Daoy (cell line): ENCODE measurements at regions not wholly inside any gene's neighbourhood (a gene's known extent, or its start where the extent isn't known, plus 50 kb on each side); places are given as distances from the start of the nearest gene placed in this dataset.

Experiments used
- DNase-seq: peaks from one replicate; pipeline ENCODE4 v3.0.0-alpha.2; 2015; ENCODE audit warnings: low read depth

DNA sequence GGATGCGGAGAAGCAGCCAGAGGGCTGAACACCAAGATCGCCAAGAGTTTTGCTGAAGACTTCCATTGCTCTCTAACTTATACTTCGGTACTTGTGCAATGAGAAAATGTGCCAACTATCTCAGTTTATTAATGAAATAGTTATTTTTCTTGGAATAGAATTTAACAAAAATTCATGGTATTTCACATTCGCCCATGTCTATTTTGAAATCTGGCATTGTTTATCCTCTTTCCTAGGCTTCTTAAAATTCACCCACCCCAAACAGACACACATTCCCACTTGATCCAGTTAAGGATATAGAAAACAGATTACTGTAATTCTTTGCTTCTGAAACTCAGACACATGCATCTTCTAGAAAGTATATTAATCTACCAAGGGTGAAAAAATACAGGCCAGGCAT, 56.3 kb upstream of the ADAMTS5 start:
- DNase-seq = no peak

DNA sequence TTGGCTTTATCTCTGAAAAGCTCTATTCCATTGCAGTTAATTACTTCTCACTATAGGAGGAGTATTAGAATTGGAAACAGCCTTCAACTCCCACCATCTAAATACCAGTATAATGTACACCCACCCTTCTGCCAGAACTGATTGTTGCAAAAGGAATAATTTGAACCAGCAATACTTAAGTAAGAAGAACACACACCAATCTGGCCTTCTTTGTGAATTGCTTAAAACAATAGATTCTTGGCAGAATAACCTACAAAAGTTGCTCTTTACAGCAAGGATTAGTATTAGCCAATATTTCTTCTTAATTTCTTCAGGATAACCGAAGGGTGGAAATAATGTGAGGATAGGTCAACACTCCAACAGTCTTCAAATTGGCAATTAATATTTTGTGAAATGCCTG, 54.9 kb upstream of the ADAMTS5 start:
- DNase-seq = no peak

DNA sequence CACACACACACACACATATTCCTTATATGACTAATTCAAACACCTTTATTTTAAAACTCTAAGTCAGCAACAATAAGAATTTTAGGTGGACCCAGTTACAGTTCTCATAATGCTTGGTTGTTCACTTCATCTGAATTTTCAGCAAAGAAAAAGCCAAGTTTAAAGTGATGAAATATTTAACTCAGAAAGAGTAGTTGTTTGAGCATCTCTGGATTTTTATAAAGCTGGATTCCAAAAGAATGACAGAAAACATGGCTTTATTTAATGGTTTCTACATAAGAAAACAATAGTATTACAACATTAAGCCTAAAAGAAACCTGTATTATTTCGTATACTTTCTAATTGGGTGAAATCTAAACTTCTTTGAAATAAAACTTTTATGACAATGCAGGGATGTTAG, 54.2 kb upstream of the ADAMTS5 start:
- no peak for DNase-seq

DNA sequence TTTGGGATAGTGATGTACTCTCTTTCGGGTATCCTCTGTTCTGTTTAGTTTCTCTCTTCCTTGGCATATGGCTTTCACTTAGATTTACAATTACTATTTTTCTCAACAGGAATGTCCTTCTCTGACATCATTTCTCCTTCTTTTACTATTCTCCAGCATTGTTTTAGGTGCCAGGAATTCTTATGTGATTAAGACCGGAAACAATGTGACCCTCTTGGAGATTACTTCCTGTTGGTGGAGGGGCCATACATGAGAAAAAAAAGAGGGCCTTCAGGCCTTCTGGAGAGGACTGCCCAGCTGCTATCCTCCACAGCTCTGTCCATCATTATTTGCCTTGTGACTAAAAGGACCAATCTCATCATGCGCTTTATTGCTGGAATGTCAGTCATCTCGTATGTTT, 50.4 kb upstream of the ADAMTS5 start:
- DNase-seq = no peak
